ENCODE measurements at regions not wholly inside any gene's neighbourhood (a gene's known extent, or its start where the extent isn't known, plus 50 kb on each side); places are given as distances from the start of the nearest gene placed in this dataset.

- H3K27ac ChIP-seq = no peak overlapping the region
- no peak for DNase-seq (ENCODE audit: low read depth, low spot score)
These were observed 339.7 kb upstream of the NWD2 start for GRCh38 chr4:36904823-36905222.

- H3K27ac ChIP-seq = no peak overlapping the region
- DNase-seq (ENCODE audit: low read depth, low spot score) = no peak
These were observed 330.4 kb upstream of the NWD2 start for GRCh38 chr4:36914106-36914505.

DNA sequence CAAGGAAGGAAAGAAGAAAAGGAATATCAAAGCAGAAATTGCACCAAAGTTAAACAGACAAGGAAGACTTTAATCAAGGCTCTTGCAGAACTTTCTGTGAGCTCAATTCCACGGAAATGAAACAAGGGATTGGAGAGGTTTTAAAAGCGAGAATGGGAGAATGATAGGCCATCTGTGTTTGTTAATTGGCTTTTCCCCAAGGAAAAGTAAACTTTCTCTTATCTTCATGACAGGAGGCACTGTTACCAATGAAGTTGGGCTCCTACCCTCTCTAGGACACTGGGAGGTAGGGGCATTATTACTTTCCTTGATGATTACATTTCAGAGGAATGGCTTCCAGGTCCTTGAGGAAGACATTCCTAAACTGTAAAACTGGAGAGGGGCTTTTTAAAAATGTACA lies 328.8 kb upstream of the NWD2 start:
- no peak overlapping the region for H3K27ac ChIP-seq
- no peak for DNase-seq (ENCODE audit: low read depth, low spot score)

GRCh38 chr4:36917413-36917812 lies 327.1 kb upstream of the NWD2 start:
- no peak overlapping the region for H3K27ac ChIP-seq
- no peak for DNase-seq (ENCODE audit: low read depth, low spot score)

DNA sequence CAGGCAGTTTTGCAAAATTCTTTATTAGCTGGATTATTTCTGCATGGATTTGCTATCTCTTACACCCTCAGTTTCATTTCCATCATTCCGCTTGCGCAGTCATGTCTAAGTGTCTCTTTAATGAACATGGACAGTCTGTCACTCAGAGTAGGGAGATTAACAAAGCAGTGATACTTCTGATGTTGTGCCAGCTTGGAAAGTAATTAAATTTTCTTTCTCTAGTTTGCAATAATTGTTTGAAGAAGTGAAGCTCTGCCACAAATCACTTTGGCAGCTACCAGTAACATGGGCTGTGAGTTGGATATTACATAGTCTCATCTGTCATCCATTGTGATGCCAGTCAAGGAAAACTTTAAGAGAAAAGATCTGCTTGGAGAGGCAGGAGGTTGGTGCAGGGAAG lies 324.8 kb upstream of the NWD2 start:
- no peak overlapping the region for H3K27ac ChIP-seq

DNA sequence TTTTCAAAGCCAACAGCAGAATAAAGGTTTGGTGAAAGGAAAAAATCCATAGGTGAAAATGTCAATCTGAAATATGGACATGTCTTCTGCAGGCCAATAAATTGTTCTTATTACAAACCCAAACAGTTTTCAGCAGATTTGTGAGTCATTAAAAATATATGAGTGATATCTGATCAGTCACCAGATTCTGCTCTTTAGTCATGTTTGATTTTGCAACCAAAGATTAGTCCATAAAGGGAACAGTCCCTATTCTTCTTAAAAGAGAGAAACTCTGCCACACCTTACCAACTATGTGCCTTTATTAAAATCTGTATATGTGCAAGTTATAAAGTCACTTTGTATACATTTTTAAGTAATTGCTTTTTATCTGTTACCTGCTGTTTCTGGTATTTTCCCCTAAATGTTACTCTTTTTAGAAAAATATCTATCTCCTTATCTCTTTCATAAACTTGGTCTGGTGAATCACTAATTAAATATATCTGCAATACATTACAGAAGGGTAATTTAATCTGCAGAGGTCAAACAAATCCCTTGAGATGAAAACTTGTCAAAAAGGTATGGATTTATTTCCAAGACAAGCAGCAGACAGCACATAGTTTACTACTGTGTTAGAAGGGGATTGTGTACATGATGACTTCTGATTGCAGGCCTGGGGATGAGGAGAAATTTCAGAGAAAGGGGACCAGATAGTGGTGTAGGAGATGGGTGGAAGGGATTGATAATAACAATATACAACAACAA lies 322.9 kb upstream of the NWD2 start:
- DNase-seq (ENCODE audit: low read depth, low spot score) = no peak
- H3K27ac ChIP-seq = no peak overlapping the region

More for the DNA sequence above, 324.8 kb upstream of the NWD2 start:
- DNase-seq (ENCODE audit: low read depth, low spot score) = no peak

- no peak for DNase-seq (ENCODE audit: low read depth, low spot score)
- H3K27ac ChIP-seq = no peak overlapping the region
These were observed 313.9 kb upstream of the NWD2 start for GRCh38 chr4:36930562-36931111.

- no peak for DNase-seq (ENCODE audit: low read depth, low spot score)
These were observed 300.3 kb upstream of the NWD2 start for GRCh38 chr4:36944232-36944631.

GRCh38 chr4:36961420-36961819 lies 283.1 kb upstream of the NWD2 start:
- no peak for DNase-seq (ENCODE audit: low read depth, low spot score)
- no peak overlapping the region for H3K27ac ChIP-seq

More at GRCh38 chr4:36944232-36944631, 300.3 kb upstream of the NWD2 start:
- H3K27ac ChIP-seq = no peak overlapping the region

GRCh38 chr4:36966756-36967460 lies 277.6 kb upstream of the NWD2 start:
- no peak overlapping the region for H3K27ac ChIP-seq
- no peak for DNase-seq (ENCODE audit: low read depth, low spot score)

DNA sequence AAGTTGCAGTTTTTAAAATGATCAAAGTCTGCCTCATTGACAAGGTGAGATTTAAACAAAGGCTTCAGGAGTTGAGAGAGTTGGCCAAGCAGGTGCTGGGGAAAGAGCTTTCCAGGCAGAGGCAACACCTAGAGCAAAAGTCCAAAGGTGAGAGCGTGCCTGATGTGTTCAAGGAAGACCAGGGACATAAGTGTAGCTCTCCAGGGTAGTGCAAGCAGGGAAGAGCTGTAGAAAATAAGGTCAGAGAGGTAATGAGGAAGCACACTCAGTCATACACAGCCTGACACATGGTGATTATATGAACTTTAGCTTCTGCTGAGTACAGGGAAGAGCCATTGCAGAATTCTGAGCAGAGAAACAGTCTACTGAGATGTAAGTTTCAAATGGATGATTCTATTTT lies 265.0 kb upstream of the NWD2 start:
- no peak overlapping the region for H3K27ac ChIP-seq
- no peak for DNase-seq (ENCODE audit: low read depth, low spot score)

GRCh38 chr4:36990128-36990872 lies 254.2 kb upstream of the NWD2 start:
- H3K27ac ChIP-seq = no peak overlapping the region
- no peak for DNase-seq (ENCODE audit: low read depth, low spot score)

DNA sequence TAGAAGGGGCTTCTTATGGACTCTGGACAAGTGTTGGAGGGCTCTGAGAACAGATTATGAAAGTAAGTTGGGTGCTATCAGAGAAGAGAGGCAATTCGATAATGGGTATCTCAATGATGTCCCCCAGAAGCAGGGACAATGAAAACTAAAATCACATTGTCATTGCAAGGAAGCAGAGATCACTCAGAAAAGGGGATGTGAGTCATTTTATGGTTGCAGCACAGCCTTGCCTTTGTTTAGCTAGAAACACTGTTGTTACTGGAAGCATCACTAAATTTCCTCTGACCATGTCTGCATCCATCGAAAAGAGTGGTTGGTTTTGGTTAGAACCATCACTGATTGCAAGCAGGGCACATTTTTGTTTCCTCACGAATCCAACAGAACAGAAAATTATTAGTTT lies 246.8 kb upstream of the NWD2 start:
- DNase-seq (ENCODE audit: low read depth, low spot score) = no peak
- H3K27ac ChIP-seq = no peak overlapping the region

- DNase-seq (ENCODE audit: low read depth, low spot score) = no peak
- no peak overlapping the region for H3K27ac ChIP-seq
These were observed 244.3 kb upstream of the NWD2 start for GRCh38 chr4:37000281-37000680.

GRCh38 chr4:37001688-37002436 lies 242.7 kb upstream of the NWD2 start:
- no peak overlapping the region for H3K27ac ChIP-seq
- DNase-seq (ENCODE audit: low read depth, low spot score) = no peak

DNA sequence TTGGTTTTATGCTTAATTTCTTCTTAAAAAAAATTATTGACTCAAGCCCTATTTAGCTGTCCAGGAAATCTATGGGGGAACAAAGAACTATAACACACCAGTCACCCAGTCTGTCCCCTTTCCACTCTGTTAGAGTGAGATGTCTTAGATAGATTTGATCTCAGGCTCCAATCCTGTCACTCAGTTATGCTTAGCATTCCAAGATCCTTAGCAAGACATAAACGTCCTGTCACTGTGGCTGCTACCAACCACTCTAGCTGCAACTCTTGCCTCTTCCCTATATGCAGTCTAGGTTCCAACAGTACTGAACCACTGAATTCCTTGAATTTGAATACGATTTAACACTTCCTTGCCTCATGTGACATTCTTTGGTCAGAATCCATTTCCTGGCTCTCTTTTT lies 241.9 kb upstream of the NWD2 start:
- no peak for DNase-seq (ENCODE audit: low read depth, low spot score)
- no peak overlapping the region for H3K27ac ChIP-seq

DNA sequence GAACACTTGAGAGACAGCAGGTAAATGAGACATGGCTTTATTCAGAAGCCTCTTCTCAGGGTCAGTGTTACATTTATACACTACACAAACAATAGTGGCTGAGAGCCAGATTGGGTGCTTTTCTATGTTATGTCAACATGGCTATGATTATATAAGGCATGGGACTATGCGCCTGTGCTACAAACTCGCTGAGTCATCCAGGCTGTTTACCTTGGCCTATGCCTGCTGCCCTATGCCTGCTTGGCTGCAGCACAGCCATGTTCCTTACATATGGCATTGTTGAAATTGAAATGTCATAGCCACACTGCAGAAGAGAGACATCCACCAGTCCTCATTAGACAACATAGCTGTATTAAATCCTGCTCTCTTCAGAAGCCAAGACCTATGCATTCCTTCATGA lies 236.3 kb upstream of the NWD2 start:
- peak; percentile 53 for DNase-seq (ENCODE audit: low read depth, low spot score)
- H3K27ac ChIP-seq = no peak overlapping the region

- no peak overlapping the region for H3K27ac ChIP-seq
- no peak for DNase-seq (ENCODE audit: low read depth, low spot score)
These were observed 230.0 kb upstream of the NWD2 start for GRCh38 chr4:37014584-37014983.

GRCh38 chr4:37015391-37015790 lies 229.2 kb upstream of the NWD2 start:
- DNase-seq (ENCODE audit: low read depth, low spot score) = no peak
- H3K27ac ChIP-seq = no peak overlapping the region

DNA sequence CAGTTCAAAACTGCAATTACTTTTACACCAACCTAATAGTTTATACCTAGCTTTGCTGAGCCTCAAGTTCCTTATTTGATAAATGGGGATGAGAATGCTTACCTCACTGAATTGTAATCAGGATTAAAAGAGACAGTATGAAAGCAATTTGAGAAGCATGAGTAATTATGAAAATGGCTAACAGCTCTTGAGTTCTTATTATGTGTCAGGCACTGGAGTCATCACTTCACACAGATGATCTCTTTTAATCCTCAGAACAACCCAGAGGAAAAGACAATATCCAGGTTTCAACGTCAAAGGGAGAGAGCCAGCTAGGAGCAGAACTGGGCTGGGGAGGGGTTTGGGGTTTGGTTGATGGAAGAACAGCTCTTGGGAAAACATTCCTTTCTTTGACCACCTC lies 221.0 kb upstream of the NWD2 start:
- no peak for DNase-seq (ENCODE audit: low read depth, low spot score)
- no peak overlapping the region for H3K27ac ChIP-seq

All from epithelial cell of prostate (primary cell).